ENCODE measurements at regions not wholly inside any gene's neighbourhood (a gene's known extent, or its start where the extent isn't known, plus 50 kb on each side); places are given as distances from the start of the nearest gene placed in this dataset.
A peak's percentile ranks its signal among the peaks of the same experiment; 100 is the strongest.

DNA sequence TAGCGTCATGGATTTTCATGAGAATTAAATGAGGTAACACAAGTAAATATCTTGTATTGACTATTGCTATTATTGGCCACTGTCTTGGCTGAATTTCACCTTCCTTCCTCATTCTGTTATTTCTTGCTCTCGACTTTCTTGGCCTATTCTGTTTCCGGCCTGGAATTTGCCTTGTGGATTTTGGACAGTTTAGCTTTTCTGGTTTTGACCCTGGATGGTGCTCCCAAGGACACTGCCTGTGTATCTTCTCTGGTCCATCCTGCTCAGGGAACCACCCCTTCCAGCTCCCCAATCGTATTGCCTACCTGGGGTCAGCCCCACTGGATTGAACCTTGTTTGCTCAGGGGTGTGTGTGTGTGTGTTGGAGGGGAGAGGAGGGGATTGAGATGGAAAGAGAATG, 376.2 kb upstream of the C2CD4B start:
- no peak for DNase-seq (ENCODE audit: low read depth)
- no peak overlapping the region for H3K4me3 ChIP-seq (ENCODE audit: control insufficient read depth, low read depth, low read length)
- TF ChIP-seq, protein P1, sequence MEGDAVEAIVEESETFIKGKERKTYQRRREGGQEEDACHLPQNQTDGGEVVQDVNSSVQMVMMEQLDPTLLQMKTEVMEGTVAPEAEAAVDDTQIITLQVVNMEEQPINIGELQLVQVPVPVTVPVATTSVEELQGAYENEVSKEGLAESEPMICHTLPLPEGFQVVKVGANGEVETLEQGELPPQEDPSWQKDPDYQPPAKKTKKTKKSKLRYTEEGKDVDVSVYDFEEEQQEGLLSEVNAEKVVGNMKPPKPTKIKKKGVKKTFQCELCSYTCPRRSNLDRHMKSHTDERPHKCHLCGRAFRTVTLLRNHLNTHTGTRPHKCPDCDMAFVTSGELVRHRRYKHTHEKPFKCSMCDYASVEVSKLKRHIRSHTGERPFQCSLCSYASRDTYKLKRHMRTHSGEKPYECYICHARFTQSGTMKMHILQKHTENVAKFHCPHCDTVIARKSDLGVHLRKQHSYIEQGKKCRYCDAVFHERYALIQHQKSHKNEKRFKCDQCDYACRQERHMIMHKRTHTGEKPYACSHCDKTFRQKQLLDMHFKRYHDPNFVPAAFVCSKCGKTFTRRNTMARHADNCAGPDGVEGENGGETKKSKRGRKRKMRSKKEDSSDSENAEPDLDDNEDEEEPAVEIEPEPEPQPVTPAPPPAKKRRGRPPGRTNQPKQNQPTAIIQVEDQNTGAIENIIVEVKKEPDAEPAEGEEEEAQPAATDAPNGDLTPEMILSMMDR (conservative IDR thresholded peaks at IDR 0.05; ENCODE audit: control insufficient read depth, insufficient read depth, low read depth, low read length), result no peak

GRCh38 chr15:62541846-62542245, 376.8 kb upstream of the C2CD4B start:
- TF ChIP-seq, protein P1 (conservative IDR thresholded peaks at IDR 0.05; ENCODE audit: control insufficient read depth, insufficient read depth, low read depth, low read length), result no peak
- H3K4me3 ChIP-seq (ENCODE audit: control insufficient read depth, low read depth, low read length), result no peak overlapping the region
- no peak for DNase-seq (ENCODE audit: low read depth)

DNA sequence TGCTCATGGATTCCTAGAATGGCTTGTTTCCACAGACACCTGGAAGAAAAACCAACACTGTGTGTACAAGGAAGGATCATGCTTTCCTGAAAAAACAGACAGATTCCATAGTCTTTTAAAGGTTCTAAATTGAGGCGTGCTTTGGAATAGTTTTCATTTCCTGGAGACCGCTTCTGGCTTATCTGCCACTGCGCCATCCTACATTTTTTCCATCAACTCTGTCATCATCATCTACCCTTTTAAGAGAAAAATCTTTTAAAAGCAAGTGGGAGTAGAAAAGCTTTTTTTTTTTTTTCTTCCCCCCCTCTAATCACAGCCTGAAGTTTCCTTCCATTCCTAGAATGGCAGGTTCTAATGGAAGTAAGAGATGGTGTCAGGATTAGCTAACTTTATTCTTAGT, 379.4 kb upstream of the C2CD4B start:
- H3K4me3 ChIP-seq (ENCODE audit: control insufficient read depth, low read depth, low read length), result no peak overlapping the region
- no peak for DNase-seq (ENCODE audit: low read depth)
- TF ChIP-seq, protein P1 (conservative IDR thresholded peaks at IDR 0.05; ENCODE audit: control insufficient read depth, insufficient read depth, low read depth, low read length), result no peak

GRCh38 chr15:62545467-62546227, 380.6 kb upstream of the C2CD4B start:
- no peak overlapping the region for H3K4me3 ChIP-seq (ENCODE audit: control insufficient read depth, low read depth, low read length)
- peak; percentile 67 for DNase-seq (ENCODE audit: low read depth)
- TF ChIP-seq, protein P1 (conservative IDR thresholded peaks at IDR 0.05; ENCODE audit: control insufficient read depth, insufficient read depth, low read depth, low read length), result no peak

- no peak for DNase-seq (ENCODE audit: low read depth)
- TF ChIP-seq, protein P1 (conservative IDR thresholded peaks at IDR 0.05; ENCODE audit: control insufficient read depth, insufficient read depth, low read depth, low read length), result no peak
- no peak overlapping the region for H3K4me3 ChIP-seq (ENCODE audit: control insufficient read depth, low read depth, low read length)
Measured at GRCh38 chr15:62546628-62547027, 381.5 kb upstream of the C2CD4B start.

- DNase-seq (ENCODE audit: low read depth), result no peak
- TF ChIP-seq, protein P1 (conservative IDR thresholded peaks at IDR 0.05; ENCODE audit: control insufficient read depth, insufficient read depth, low read depth, low read length), result no peak
- H3K4me3 ChIP-seq (ENCODE audit: control insufficient read depth, low read depth, low read length), result no peak overlapping the region
Measured at GRCh38 chr15:62547584-62547983, 382.5 kb upstream of the C2CD4B start.
